Brain pericyte (primary cell): ENCODE measurements at regions not wholly inside any gene's neighbourhood (a gene's known extent, or its start where the extent isn't known, plus 50 kb on each side); places are given as distances from the start of the nearest gene placed in this dataset.

Experiments used
- DNase-seq: peaks from one replicate; pipeline ENCODE4 v3.0.0-alpha.2; 2012; ENCODE audit warnings: low read depth, low spot score

GRCh38 chr14:42633504-42634095 is 1026.9 kb downstream of the LRFN5 start:
- no peak for DNase-seq

DNA sequence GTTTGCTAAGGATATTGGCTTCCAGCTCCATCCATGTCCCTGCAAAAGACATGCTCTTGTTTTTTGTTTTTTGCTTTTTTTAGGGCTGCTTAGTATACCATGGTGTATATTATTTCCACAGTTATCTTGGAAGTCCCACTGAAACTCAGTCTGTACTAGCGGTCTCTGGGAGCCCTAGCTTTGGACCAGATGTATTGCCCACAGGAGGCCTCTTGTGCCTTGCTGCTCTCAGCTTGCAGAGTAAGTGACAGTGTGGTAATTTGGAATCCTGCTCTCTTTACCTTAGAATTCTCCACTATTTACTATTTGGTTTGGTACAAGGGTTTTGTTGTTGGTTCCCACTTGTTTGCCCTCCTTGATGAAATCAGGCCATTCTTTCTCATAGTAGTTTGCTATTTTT is 1022.9 kb downstream of the LRFN5 start:
- no peak for DNase-seq

GRCh38 chr14:42628602-42629001 is 1021.9 kb downstream of the LRFN5 start:
- no peak for DNase-seq

GRCh38 chr14:42626986-42627385 is 1020.3 kb downstream of the LRFN5 start:
- no peak for DNase-seq

DNA sequence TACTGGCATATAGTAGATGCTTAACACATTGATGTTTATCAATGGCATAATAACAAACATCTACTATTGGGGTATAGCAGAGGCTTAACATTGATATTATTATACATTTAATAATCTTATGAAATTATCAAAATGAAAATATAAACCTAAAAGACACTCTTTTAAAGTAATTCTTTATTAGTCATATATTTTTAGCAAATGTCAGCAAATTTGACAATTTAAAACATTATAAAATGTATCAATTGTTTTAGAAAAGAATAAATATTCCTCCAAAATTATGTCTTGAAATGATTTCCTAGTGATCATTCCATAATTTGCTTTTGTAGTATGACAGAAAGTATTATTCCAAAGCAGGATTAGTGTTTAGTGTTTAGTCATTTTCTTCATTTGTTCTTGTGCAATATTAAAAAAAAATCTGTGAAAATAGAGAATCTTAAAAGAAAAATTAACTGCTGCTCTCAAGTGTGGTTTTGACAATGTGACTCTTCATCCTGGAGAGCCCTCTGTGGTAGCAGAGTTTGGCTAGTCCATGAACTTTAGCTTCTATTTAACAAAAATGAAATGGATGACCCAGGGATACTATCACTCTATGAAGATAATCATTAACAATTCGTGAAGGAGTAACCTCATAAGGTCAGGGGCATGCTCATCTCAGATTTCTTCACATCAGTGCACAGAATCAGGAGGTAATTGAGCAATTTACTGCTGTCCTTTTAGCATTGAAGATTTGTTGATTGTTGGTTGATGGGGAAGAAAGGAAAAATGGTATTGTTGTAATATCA is 1018.5 kb downstream of the LRFN5 start:
- no peak for DNase-seq

GRCh38 chr14:42617005-42617404 is 1010.3 kb downstream of the LRFN5 start:
- no peak for DNase-seq

GRCh38 chr14:42606839-42607238 is 1000.2 kb downstream of the LRFN5 start:
- DNase-seq = no peak

GRCh38 chr14:42602336-42602845 is 995.7 kb downstream of the LRFN5 start:
- no peak for DNase-seq

- no peak for DNase-seq
These were observed 965.4 kb downstream of the LRFN5 start for GRCh38 chr14:42572032-42572431.

GRCh38 chr14:42569227-42569626 is 962.6 kb downstream of the LRFN5 start:
- no peak for DNase-seq

DNA sequence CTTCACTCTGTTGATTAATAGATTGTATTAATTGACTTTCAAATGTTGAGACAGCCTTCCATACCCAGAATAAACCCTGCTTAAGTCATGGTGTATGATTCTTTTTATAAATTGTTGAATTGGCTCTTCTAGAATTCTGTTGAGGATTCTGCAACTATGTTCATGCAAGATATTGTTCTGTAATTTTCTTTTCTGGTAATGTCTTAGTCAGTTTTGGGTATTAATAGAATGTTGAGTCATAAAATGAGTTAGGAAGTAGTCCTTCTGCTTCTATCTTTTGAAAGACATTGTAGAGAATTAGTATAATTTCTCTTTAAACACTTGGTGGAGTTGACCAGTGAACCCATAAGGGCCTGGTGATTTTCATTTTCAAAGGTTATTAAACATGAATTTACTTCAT is 958.9 kb downstream of the LRFN5 start:
- DNase-seq = no peak

DNA sequence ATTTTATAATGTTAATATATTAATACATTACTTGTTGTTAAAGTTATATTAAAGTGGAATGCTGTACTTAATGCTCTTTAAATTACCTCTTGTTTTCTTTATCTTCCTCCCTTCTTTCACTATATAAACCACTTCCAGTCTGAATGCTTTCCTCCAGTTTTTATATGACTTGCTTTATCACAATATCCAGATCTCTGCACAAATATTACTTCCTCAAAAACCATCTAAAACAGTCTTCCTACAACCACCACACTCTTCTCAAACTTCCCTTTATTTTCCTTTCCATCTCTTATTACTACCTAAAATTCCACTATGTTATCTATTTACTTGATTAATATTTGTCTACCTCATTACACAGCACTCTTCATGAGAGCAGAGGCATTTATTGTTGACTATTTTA is 956.6 kb downstream of the LRFN5 start:
- no peak for DNase-seq

DNA sequence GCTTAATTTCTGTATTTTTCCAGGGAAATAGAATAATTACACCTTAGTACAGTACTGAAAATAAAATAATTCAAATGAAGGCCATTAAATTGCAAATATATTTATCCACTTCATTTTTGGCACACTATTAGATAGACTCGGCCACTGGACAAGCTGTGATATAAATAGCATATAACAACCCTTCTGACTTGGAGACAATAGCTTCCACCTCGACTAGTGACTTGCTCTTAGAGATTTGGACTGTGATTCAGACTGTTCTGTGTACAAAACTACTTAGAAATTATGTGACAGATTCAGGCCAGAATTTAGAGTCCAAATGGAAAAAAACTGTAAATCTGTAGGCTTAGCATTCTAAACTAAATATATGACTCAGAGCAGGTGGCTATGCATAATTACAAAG is 949.9 kb downstream of the LRFN5 start:
- DNase-seq = no peak

- DNase-seq = no peak
These were observed 948.7 kb downstream of the LRFN5 start for GRCh38 chr14:42555365-42555764.

DNA sequence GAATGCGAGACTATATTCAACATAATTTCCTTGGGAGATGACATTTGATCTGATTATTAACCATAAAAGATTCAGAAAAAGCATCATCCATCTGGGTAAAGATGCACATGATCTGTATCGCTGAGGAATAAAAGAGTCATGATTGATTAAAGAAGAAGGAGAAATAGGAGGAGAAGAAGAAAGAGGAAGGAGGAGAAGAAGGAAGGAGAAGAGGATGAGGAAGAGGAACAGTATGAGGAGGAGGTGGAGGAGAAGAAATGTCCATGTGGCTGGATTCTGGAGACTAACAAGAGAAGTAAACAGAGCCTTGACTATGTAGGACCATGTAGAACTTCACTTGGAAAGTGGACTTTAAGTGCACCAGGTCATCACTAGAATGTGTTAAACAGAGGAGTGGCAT is 947.4 kb downstream of the LRFN5 start:
- no peak for DNase-seq

GRCh38 chr14:42550310-42550709 is 943.6 kb downstream of the LRFN5 start:
- no peak for DNase-seq

- no peak for DNase-seq
These were observed 941.7 kb downstream of the LRFN5 start for GRCh38 chr14:42548349-42548748.

GRCh38 chr14:42545636-42546035 is 939.0 kb downstream of the LRFN5 start:
- DNase-seq = no peak

- no peak for DNase-seq
These were observed 934.9 kb downstream of the LRFN5 start for GRCh38 chr14:42541535-42542001.

- no peak for DNase-seq
These were observed 928.7 kb downstream of the LRFN5 start for GRCh38 chr14:42535397-42535796.

DNA sequence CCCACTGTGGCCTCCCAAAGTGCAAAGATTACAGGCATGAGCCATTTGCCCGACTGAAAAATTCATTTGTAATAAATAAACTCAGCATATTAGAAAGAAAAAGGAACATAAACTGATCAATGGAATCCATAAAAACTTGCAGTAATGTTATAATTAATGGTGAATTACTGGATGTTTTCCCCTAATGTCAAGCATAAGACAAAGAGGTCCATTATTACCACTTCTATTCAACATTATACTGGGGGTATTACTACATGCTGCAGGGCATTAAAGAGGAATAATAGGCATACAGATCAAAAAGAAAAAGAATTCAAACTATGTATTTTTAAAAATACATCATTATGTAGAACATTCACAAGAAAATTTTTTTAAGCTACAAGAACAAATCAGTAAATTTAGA is 926.8 kb downstream of the LRFN5 start:
- no peak for DNase-seq

GRCh38 chr14:42532194-42532593 is 925.5 kb downstream of the LRFN5 start:
- no peak for DNase-seq

DNA sequence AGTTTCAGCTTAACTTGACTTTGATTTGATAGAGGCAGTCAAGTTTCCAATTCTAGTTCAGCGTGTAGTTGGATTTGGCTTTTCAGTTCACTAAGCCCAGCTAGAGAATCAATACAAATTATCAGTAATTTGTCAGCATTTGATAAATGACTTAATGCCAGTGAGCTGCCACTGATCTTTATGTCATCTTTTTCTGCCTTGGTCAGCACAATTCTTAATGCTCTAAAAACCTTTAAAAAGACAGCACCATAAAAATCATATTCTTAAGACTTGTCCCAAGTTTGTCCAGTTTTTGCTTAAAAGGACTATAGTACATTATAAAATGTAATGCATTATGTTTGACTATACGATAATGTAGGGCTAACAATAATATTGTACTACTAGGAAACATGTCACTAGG is 920.5 kb downstream of the LRFN5 start:
- DNase-seq = no peak
